Stimulated activated CD4-positive, alpha-beta T cell treated with anti-CD3 and anti-CD28 coated beads, Interleukin-15, amount 100 ng/mL, for 1 hour (primary cell): ENCODE measurements at regions not wholly inside any gene's neighbourhood (a gene's known extent, or its start where the extent isn't known, plus 50 kb on each side); places are given as distances from the start of the nearest gene placed in this dataset.

ENCODE experiments used
- DNase-seq, 2 donors: peaks; one replicate each; pipeline ENCODE4 v3.0.0-alpha.2; 2020; ENCODE audit warnings: low read depth in 1 of 2, low spot score in 1 of 2

- DNase-seq = no peak
These were observed 112.1 kb upstream of the KLF6 start for GRCh38 chr10:3897156-3897555.

- DNase-seq = no peak
These were observed 111.2 kb upstream of the KLF6 start for GRCh38 chr10:3896161-3896560.

- DNase-seq = no peak
These were observed 110.1 kb upstream of the KLF6 start for GRCh38 chr10:3895045-3895631.

GRCh38 chr10:3893901-3894563, 109.0 kb upstream of the KLF6 start:
- DNase-seq = no peak

GRCh38 chr10:3892440-3893425, 107.7 kb upstream of the KLF6 start:
- no peak for DNase-seq

- no peak for DNase-seq
These were observed 106.4 kb upstream of the KLF6 start for GRCh38 chr10:3891396-3891795.

- no peak for DNase-seq
These were observed 105.8 kb upstream of the KLF6 start for GRCh38 chr10:3890602-3891352.

GRCh38 chr10:3889961-3890522, 105.0 kb upstream of the KLF6 start:
- no peak for DNase-seq

GRCh38 chr10:3887885-3888476, 103.0 kb upstream of the KLF6 start:
- peak in 1 of 2 donors; percentile 29 for DNase-seq

- no peak for DNase-seq
These were observed 102.4 kb upstream of the KLF6 start for GRCh38 chr10:3887404-3887803.

GRCh38 chr10:3886641-3887251, 101.7 kb upstream of the KLF6 start:
- no peak for DNase-seq

- DNase-seq = no peak
These were observed 101.2 kb upstream of the KLF6 start for GRCh38 chr10:3886191-3886590.

GRCh38 chr10:3882855-3883254, 97.8 kb upstream of the KLF6 start:
- no peak for DNase-seq

- DNase-seq = no peak
These were observed 96.6 kb upstream of the KLF6 start for GRCh38 chr10:3881622-3882021.

GRCh38 chr10:3879073-3879472, 94.1 kb upstream of the KLF6 start:
- DNase-seq = no peak

GRCh38 chr10:3877211-3878000, 92.4 kb upstream of the KLF6 start:
- DNase-seq = no peak

GRCh38 chr10:3876350-3876962, 91.4 kb upstream of the KLF6 start:
- no peak for DNase-seq

GRCh38 chr10:3875842-3876235, 90.8 kb upstream of the KLF6 start:
- DNase-seq = no peak
